ENCODE measurements at regions not wholly inside any gene's neighbourhood (a gene's known extent, or its start where the extent isn't known, plus 50 kb on each side); places are given as distances from the start of the nearest gene placed in this dataset.

DNA sequence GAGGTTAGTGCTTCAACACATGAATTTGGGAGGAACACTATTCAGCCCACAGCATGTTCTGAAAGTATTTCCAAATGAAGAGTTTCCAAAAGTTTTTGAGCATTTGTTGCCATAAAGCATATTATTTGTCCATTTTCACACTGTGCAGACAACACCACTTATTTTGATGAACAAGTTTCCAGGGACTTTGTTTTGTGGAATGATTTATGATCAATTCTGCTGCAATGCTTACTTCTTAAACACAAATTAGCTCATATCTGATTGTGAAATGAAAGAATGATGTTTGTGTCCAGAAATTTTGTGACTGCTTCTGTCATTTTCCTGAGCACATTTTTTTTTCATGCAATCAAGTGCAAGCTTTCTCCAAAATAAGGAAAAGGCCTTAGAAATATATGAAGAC, 205.3 kb downstream of the RAP2A start:
- no peak for DNase-seq

DNA sequence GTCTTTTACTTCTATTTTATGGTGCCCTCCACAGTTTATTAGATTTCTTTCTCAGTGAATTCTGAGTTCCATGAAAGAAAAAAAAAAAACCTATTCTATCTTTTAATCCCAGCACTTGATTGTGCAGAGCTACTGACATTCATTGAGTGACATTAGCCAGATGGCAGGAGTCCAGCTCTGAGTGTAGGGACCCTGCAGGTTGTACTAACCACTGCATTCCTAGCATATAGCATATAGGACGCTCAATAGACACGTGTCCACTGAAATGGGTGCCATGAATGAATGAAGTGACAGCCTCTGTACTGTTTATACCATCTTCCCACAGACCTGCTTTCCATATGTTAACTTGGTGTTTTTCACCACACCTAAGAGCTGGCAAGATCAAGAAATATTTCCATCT, 206.3 kb downstream of the RAP2A start:
- no peak for DNase-seq

DNA sequence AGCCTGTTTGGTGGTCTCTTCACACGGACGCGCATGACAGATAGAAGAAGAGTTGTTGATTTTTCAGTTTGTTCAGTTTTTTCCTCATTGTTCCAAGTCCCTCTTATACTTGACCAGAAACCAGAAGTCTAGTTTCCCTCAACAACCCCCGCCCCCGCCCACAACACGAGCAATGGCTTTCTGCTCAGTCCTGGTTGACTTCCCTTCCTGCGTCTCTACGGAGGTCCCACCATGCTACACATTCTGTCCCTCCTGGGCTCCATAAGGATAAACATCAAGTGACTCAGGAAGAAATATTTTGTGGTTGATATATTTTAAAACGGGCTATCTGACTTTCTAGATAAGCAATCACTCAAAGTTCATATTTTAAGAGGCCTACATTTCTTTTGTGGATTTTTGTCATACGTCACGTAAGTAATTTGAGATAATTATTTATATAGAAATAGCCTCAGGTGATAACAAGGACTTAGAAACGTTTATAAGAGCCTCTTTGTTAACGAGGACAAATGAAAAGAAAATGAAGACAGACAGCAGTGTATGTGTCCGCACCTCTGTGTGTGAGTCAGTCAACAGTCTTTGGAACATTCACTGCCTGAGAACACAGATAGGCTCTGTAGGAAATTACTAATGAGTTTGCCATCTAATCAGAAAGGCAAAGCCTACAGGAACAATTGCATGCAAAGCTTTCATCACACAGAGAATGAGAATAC, 214.4 kb downstream of the RAP2A start:
- DNase-seq, result no peak

DNA sequence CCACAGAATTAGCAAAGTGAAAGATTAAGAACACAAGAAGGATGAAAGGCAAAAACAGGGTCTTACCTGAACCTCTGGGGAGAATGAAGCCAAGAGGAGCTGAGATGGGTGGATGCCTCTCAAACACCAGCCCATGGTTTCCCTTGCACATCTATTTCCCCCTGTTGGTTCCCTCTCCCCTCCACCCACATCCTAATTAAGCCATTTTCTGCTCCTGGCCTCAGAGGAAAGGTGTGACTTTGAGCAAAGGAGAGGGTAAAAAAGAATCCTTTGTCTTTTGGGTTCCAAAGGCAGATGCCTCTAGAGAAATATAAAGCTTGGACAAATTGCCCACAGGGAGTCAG, 214.9 kb downstream of the RAP2A start:
- no peak for DNase-seq

DNA sequence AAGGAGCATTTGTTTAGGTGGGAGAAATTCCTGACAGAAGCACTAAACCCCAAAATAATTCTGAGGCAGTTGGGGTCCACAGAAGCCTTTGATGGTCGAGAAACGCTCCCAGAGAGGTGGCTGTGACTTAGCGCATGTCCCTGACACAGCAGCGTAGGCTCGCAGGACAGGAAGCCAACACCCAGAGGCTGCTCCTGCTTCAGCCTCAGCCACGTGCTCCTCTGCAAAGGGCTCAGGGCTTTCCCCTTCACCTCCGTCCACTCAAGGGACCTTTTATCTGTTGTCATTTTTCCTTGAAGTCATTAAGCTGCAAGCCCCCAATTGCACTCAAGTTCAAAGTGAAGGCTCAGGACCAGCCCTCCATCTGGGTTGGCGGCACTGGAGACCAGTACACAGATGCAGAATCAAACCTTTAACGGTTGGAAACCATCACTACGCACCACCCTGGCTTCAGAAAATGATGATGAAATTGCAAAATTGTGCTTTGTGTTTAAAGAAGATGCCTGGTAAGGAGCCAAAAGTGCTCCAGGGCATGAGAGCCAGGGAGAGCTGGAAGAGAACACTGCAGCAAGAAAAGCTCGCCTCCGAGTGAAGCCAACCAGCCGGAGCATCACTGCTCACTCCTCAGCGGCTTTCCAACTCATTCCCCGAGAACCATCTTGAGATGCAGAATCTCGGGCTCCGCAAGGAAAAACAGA, 219.6 kb downstream of the RAP2A start:
- no peak for DNase-seq

DNA sequence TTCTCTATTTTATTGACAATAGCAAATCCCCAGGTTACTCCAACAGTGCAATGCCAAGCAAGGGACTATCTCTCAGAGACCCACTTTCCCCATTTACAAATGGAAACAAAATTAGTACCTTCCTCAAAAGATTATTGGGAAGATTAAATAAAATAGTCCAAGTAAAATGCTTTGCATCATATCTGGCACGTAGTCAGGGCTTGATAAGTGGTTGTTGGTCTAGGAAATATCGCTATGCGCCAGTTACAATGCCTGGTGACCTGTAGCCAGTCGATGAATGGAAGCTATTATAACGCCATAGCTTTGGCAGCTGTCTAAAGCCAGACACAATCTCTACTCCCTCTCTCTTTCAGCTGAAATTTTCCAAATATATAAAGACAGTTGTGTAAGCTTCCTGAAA, 220.3 kb downstream of the RAP2A start:
- no peak for DNase-seq

DNA sequence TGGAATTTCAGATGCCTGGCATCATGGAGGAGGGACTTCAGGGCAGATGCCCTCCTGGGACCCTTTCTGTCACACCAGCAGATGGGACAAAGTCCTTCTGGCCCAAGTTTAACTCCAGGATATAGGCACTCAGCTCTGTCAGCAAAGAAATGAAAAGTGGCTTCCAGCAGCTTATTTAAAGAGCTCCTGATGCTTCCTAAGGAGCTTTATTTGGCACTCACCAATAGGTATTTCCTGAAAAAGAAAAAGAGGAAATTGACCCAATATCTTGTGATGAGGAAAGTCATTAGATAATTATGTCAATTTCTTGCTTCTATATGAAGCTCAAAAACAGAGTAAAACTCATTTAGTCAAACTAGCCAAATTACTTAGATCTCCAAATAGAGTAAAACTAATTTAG, 224.6 kb downstream of the RAP2A start:
- DNase-seq, result no peak

DNA sequence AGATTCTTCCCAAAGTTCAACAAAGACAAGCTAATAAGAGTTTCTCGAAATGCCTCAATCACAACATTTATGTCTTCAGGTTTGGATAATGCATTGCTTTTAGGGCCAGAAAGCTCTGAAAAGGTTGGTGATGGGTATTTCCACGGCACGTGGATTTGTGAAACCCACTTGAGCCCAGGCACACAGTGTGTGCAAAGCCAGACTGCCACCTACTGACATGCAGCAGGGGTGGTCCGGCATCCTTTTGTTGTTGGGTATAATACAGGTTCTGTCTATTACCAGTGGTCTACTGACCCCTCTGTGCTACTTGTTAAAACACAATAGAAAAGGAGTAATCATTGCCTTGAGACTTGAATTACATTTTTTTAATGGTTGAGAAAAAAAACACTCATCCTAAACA, 225.6 kb downstream of the RAP2A start:
- DNase-seq, result no peak

DNA sequence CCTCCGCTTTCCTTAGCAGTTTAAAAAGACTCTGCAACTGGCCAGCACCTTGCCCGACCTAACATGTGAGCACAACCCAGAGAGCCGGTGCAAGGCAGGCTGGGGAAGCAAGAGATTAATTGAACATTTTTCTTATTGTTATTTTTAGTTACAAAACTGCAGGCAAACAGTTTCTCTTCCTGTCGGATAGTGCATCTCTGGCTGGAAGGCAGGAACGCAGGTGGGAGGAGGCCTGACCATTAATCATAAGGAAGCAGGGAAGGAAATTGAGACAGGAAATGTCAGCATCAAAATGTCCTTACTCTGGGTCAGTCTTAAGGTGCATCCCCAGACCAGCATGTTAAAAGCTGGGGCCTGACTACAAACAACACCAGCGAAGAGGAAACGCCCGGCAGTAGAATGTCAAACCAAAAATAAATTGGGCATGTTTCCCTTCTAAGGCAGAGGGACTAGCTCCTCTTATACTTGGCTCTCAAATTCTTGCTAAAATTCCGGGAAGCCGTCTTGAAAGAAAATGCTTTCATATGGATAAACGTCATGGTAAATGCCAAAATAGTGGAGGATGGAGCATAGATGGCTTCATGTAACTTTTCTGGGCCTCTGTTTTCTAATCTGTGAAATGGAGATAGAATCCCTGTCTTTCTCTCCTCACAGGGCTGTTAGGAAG, 226.8 kb downstream of the RAP2A start:
- peak; percentile 18 for DNase-seq

DNA sequence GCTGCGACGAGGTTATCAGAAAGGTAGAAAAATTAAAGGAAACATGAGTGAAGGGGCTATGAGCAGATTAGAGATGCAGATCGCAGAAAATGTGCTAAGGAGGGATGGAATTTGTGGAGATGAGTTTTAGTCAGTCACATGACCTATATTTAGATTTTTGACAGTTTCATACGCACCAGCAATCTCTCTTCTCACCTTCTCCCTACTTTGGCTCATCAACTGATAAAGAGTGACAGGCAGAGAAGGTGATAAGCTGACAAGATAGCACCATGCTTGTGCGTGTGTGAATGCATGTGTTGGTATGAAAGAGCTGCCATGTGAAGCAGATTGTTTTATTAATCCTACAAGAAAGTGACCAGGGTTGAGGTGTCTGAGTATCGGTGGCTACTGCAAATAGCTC, 252.6 kb downstream of the RAP2A start:
- no peak for DNase-seq

DNA sequence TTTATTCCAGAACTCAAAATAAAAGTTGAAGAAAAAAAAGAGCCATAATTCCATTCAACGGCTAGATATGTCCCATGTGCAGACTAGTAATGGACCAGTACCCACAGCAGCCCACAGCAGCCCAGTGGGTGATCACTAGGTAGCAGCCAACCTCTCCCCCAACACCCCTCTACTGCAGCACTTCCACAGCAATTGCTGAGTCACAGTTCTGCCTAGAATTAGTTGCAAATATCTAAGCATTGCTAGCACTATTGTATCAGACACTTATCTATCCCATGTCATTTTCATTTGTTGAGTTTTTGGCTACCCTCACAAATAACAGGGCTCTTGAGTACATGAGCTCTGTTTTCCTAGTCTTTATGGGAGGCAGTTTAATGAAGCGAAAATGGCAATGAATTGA, 258.7 kb downstream of the RAP2A start:
- no peak for DNase-seq

DNA sequence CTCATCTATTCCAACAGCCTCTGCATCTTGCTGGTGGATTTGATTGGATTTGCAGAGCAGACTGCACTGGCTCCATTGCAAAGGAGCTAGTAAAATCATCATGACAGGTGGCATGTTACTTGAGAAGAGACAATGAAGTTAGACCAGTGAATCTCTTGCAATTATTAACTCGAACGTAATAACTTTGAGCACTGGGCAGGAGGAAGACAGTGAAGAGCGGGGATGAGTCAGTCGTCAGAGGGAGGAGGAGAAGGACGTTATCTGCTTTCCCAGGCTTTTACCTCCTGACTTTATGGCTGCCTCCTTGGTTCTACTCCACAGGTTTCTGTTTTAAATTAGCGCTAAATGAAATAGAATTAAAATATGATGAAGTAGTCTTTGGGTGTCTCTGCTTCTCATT, 257.8 kb upstream of the IPO5 start:
- no peak for DNase-seq

DNA sequence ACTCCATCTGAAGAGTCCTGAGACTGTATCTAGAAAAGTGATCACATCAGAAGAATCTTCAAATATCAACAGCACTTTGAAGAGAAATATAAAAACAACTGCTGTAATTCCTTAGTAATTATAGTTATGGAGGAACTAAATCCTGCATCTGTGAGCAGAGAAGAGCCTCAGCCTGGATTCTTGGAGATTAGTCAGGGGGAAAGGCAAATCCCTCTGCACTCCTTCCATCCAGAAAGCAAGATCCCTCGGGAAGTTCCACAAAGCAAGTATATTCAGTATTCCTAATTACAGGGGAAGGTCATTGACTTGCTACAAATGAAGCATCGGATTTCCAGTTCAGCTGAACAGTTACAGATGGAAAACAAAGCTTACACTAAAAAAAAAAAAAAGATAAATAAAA, 256.6 kb upstream of the IPO5 start:
- no peak for DNase-seq

DNA sequence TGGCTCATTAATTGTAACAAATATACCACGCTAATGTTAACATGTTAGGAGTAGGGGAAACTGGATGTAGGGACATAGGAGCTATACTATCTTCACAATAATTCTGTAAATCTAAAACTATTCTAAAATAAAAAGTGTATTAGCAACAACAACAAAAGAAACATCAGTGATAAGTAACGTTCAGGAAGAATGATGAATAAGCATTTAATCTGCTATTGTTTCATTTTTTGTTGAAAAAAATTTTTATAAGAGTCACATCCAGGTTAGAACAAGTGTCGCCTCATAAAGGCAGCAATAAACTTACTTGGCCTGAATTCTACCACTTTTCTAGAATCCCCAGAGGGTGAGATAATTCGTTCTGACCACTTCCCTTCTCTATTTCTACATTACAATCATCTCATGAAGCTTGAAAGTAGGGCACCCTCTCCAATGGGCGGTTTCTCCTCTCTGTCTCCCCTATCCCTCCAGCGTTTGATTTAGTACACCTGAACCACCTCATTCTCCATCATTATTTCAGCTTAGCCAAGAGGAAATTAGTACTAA, 253.1 kb upstream of the IPO5 start:
- no peak for DNase-seq

DNA sequence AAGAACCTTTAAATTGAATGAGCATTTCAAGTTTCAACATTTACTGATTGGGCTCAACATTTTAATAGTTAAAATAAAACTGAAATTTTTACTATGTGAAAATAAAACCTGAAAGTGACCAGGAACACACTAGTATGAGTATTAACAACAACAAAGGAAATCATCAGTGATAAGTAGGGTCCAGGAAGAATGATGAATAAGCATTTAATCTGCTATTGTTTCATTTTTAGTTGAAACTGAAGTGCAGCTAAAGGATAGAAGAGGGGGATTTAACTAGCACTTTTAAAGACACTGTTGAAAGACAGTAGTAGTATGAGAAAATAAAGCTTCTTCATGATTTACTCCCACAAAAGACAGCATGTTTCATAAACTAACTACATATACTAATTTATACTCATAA, 250.9 kb upstream of the IPO5 start:
- no peak for DNase-seq

DNA sequence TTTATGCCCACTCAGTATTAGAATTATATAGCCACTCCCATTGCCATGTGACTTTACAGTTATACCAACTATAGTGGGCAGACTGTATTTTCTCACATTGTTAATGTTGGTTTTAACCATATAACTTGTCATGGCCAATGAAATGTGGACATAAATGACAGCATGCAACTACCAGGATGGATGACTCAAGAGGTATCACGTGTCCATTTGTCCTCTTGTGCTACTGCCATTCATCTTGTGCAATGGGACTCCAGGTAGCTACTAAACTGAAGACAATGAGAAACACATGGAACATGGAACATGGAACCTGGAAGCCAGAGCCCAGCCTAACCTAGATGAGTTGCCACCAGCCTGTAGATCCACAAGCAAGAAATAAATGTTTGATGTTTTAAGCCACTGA, 242.7 kb upstream of the IPO5 start:
- no peak for DNase-seq

DNA sequence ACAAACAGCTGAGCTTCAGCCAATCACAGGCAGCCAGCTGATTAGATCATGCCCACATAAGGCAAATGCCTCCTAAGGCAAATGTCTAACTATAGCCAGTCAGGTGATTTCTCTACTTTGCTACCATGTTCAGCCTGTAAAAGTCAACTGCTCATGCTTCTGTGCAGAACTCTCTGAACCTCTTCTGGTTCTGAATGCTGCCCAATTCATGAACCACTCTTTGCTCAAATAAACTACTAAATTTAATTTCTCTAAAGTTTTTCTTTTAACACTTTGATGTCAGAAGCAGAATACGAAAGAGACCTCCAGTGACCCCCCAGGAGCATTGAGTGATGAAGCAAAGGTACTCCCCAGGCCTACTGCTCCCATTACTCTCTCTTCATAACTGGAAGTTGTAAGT, 240.7 kb upstream of the IPO5 start:
- no peak for DNase-seq

DNA sequence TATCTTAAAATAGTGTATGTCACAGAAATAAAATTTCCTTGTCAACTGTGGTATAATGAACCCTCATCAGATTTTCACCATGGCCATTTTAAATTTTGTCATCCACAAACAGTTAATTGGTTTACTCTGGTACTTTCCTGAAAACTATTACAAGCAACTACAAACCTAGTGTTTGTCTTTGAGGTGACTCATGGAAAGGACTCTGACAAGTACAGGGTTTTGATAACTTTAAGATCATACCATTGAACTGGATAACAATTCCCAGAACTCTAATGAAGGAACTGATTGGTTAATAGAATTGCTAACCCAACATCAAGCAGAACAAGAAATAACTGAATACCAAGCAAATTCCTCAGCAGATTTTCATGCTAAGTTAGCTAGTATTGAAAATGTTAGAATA, 237.7 kb upstream of the IPO5 start:
- DNase-seq, result no peak

DNA sequence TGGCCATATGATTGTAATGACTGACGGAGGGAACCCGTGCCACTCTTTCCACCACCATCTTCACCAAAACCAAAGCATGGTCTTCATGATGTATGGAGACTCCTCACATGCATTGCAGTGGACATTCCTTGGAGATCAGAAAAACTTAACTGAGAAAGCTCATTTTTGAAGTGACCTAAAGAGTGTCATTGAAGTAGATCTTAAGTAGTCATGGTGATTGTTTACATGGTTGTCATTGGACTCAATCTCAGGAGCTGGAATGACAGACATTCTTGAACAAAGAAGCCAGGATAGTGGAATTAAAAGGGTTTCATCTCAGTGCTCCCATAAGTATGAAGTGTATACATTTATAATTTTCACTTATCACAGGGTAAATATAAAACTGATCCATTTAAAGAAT, 236.7 kb upstream of the IPO5 start:
- no peak for DNase-seq

DNA sequence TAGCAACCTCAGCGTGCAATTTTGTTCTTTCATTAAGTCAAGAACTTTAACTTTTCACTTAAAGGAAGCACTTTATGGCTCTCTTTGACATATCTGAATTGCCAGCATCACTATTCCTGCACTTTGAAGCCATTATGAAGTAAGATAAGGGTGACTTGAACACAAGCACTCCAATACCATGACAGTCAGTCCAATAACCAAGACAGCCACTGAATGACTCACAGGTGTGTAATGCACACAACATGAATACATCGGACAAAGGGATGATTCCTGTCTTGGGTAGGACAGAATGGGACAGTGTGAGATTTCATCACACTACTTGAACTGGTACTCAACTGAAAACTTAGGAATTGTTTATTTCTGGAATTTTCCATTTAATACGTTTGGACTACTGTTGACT, 233.7 kb upstream of the IPO5 start:
- DNase-seq, result no peak

DNA sequence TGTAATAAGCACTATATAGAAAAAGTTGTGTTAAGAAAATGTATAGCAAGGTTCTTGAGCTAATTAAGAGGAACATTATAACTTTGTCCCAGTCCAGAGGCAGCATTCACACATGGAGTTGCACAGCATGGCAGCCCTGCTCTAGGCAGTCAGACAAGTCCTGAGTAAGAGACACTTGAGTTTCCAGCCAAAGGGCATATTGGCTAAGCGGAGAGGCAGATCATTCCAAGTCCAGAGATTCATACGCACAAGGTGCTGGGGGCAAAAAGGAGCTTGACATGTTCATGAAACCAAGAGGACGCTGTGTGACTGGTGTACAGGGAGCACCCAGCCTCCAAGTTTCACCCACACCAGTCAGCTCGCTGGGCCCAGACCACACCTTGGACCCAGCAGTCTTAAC, 232.6 kb upstream of the IPO5 start:
- no peak for DNase-seq

DNA sequence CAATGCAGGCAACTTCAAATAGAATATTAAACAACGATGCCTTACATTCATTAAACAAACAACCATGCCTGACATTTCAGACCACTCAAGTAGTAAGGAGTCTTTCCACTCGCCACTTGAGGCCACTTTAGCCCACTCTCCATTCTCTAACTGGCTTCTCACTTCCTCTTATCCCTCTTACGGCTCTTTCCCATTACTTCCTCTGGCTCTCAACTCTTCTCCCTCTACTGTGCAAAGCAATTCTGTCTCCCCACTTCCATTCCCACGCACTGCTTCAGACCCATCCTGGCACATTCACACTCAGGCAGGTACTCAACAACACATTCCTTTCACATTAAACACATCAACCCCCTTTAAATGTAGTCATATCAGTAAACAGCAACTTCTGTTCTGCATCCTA, 229.8 kb upstream of the IPO5 start:
- no peak for DNase-seq

DNA sequence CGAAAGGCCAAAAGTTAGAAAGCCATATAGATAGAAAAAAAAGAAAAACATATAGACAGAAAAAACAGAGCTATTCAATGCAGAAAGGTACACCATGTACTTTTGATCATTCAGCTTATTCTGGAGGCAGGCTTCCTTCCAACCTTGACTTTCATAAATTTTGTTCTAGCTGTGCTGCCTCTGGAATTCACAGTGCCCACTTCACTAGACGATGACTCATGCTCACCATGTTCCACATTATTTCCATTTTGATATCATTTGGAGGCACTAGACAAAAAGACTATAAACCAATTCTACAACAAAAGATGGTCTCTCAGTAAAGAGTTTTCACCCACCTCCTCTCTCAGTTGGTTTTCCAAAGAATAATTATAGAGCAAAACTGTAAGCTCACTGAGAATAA, 229.0 kb upstream of the IPO5 start:
- DNase-seq, result no peak

Measured in right kidney (tissue), 1 donor.